Ovary (tissue), 7 donors: ENCODE measurements at regions not wholly inside any gene's neighbourhood (a gene's known extent, or its start where the extent isn't known, plus 50 kb on each side); places are given as distances from the start of the nearest gene placed in this dataset.

Experiments
- DNase-seq, 5 donors: peaks; one replicate each; pipeline ENCODE4 v3.0.0-alpha.2; 2019 to 2020
- H3K27ac ChIP-seq, 2 donors: fragments of 200-600 bp; one replicate each; pipeline versions ENCODE4 v1.5.1 to v1.8.0; 2019 to 2022
- H3K27me3 ChIP-seq: fragments of 200-600 bp; one replicate; pipeline ENCODE4 v1.8.0; 2022
- H3K36me3 ChIP-seq: fragments of 200-600 bp; sonication (generic); one replicate; pipeline ENCODE4 v1.5.1; 2019
- H3K4me1 ChIP-seq: one replicate; pipeline ENCODE4 v1.8.1; 2013; ENCODE audit warnings: mild to moderate bottlenecking, moderate library complexity; ENCODE audit not compliant: insufficient read depth
- H3K4me3 ChIP-seq: fragments of 200-600 bp; sonication (generic); one replicate; pipeline ENCODE4 v1.5.1; 2017
- H3K9me3 ChIP-seq, 2 donors: fragments of 200-600 bp in 1 of 2; sonication (generic) in 1 of 2; one replicate each; pipeline versions ENCODE4 v1.5.1 to v1.8.1; 2013 to 2019; ENCODE audit warnings: mild to moderate bottlenecking in 1 of 2, moderate library complexity in 1 of 2
- EP300 ChIP-seq: sonication (generic); formaldehyde crosslinking; IDR thresholded peaks from one replicate; pipeline ENCODE4 v1.6.1; 2017; ENCODE audit warnings: antibody characterized with exemption
- POLR2A ChIP-seq: fragments of 450-650 bp; IDR thresholded peaks from one replicate; pipeline ENCODE4 v1.6.1; 2017; ENCODE audit warnings: antibody characterized with exemption, mild to moderate bottlenecking, moderate library complexity
- WGBS, 3 donors: extraction: QIAGEN DNeasy Blood & Tissue Kit in 1 of 3; methylation state at CpG; one replicate each; pipeline versions ENCODE4 v1.1.5 to v1.1.7; 2013 to 2017; 5-methylcytosine and 5-hydroxymethylcytosine counted together
- intact Hi-C, 4 donors: fragments of 100-400 bp; cut with DNase I; formaldehyde crosslinking; loops; one replicate each; pipeline versions ENCODE4 v1.11.0 to v1.15.1; 2022 to 2023
- TF ChIP-seq, protein P1 (sequence below), 3 donors: fragments of 450-650 bp in 2 of 3; fragments of 200-600 bp in 1 of 3; IDR thresholded peaks; one replicate each; pipeline versions ENCODE4 v1.5.1 to v1.8.0; 2016 to 2022; ENCODE audit warnings: antibody characterized with exemption in 3 of 3, mild to moderate bottlenecking in 1 of 3
- donor health status: DM: no; HTN: no; CAD: no; lungs with moderate emphysema.
- donor health status: DM: no; HTN: no; CAD: no.
- donor health status: Bipolar disorder and iron deficiency.
- donor health status: DM: no; HTN: no; CAD: no.
- donor health status: DM: yes; HTN: yes; CAD: no.

- no peaks in the 10 kb centered on the region for H3K9me3 ChIP-seq
- intact Hi-C loops, result no loop called here
- H3K27ac ChIP-seq, result no peak overlapping the region
- no peaks in the 10 kb centered on the region for H3K4me1 ChIP-seq
- no peaks in the 10 kb centered on the region for H3K36me3 ChIP-seq
- H3K27me3 ChIP-seq, result no peaks in the 10 kb centered on the region
- no peak overlapping the region for H3K4me3 ChIP-seq
- TF ChIP-seq POLR2A, result no peak
- TF ChIP-seq EP300, result no peak
- TF ChIP-seq, protein P1, sequence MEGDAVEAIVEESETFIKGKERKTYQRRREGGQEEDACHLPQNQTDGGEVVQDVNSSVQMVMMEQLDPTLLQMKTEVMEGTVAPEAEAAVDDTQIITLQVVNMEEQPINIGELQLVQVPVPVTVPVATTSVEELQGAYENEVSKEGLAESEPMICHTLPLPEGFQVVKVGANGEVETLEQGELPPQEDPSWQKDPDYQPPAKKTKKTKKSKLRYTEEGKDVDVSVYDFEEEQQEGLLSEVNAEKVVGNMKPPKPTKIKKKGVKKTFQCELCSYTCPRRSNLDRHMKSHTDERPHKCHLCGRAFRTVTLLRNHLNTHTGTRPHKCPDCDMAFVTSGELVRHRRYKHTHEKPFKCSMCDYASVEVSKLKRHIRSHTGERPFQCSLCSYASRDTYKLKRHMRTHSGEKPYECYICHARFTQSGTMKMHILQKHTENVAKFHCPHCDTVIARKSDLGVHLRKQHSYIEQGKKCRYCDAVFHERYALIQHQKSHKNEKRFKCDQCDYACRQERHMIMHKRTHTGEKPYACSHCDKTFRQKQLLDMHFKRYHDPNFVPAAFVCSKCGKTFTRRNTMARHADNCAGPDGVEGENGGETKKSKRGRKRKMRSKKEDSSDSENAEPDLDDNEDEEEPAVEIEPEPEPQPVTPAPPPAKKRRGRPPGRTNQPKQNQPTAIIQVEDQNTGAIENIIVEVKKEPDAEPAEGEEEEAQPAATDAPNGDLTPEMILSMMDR (IDR thresholded peaks at IDR 0.05), result no peak
- DNase-seq, result no peak
Measured at GRCh38 chr1:229710746-229711145, 84.7 kb downstream of the URB2 start.

GRCh38 chr1:229714306-229714705 lies 88.3 kb downstream of the URB2 start:
- TF ChIP-seq POLR2A, result no peak
- TF ChIP-seq EP300, result no peak
- TF ChIP-seq, protein P1 (IDR thresholded peaks at IDR 0.05), result no peak
- intact Hi-C loops, result no loop called here
- Histone ChIP-seq H3K36me3 (no peaks in the 10 kb centered on the region), H3K4me3 (no peak overlapping the region), H3K4me1 (no peaks in the 10 kb centered on the region), H3K27ac (no peak overlapping the region), H3K9me3 (no peaks in the 10 kb centered on the region), H3K27me3 (no peaks in the 10 kb centered on the region)
- DNase-seq, result no peak
- 87 to 90% (median 88%) methylated on average over 2 of the region's 2 CpGs for WGBS, 3 donors

- Histone ChIP-seq H3K36me3 (no peaks in the 10 kb centered on the region), H3K27me3 (no peaks in the 10 kb centered on the region), H3K4me1 (no peaks in the 10 kb centered on the region), H3K27ac (no peak overlapping the region), H3K4me3 (no peak overlapping the region), H3K9me3 (no peaks in the 10 kb centered on the region)
- TF ChIP-seq, protein P1 (IDR thresholded peaks at IDR 0.05), result no peak
- no peak for TF ChIP-seq POLR2A
- TF ChIP-seq EP300, result no peak
- 84 to 93% (median 86%) methylated on average over 8 of the region's 8 CpGs for WGBS, 3 donors
- intact Hi-C loops, result no loop called here
- DNase-seq, result no peak
Measured at GRCh38 chr1:229714964-229715603, 89.0 kb downstream of the URB2 start.

GRCh38 chr1:229716069-229716468 lies 90.0 kb downstream of the URB2 start:
- no peak for DNase-seq
- H3K27ac ChIP-seq, result no peak overlapping the region
- 69 to 80% (median 77%) methylated on average over 10 of the region's 10 CpGs for WGBS, 3 donors
- H3K4me3 ChIP-seq, result no peak overlapping the region
- TF ChIP-seq EP300, result no peak
- TF ChIP-seq POLR2A, result no peak
- TF ChIP-seq, protein P1 (IDR thresholded peaks at IDR 0.05), result no peak
- no peaks in the 10 kb centered on the region for H3K4me1 ChIP-seq
- H3K9me3 ChIP-seq, result no peaks in the 10 kb centered on the region
- no peaks in the 10 kb centered on the region for H3K36me3 ChIP-seq
- intact Hi-C loops, result no loop called here
- H3K27me3 ChIP-seq, result no peaks in the 10 kb centered on the region
